ENCODE measurements at regions not wholly inside any gene's neighbourhood (a gene's known extent, or its start where the extent isn't known, plus 50 kb on each side); places are given as distances from the start of the nearest gene placed in this dataset.

DNA sequence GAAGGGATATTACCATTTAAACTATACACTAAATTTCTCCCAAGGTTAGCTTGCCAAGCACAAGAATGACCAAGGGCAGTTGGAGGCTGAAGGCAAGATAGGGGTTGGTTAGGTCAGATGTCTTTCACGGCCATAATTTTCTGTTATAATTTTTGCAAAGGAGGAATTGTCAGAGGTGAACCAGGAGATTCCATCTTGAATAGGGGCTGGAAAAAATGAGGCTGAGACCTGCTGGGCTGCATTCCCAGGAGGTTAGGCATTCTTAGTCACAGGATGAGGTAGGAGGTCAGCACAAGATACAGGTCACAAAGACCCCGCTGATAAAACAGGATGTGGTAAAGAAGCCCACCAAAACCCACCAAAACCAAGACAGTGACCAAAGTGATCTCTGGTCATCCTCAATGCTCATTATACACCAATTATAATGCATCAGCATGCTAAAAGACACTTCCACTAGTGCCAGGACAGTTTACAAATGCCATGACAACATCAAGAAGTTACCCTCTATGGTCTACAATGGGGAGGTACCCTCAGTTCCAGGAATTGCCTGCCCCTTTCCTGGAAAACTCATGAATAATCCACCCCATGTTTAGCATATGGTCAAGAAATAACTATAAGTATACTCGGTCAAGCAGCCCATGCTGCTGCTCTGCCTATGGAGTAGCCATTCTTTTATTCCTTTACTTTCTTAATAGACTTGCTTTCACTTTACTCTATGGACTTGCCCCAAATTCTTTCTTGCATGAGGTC is 371.8 kb upstream of the SULF2 start:
- DNase-seq (ENCODE audit: low read depth), result no peak

DNA sequence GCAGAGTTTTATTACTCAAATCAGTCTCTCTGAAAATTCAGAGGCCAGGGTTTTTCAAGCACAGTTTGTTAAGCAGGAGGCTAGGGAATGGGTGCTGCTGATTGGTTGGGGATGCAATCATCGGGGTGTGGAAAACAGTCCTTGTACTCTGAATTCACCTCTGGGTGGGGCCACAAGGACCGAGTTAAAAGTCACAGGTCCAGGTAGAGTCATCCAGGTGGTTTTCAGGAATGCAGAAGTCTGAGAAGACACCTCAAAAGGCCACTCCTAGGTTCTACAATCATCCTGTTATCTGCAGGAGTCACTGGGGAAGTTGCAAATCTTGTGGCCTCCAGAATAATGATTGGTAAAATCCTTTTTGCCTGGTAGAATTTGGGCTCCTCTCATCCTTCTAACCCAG is 371.2 kb upstream of the SULF2 start:
- DNase-seq (ENCODE audit: low read depth), result no peak

DNA sequence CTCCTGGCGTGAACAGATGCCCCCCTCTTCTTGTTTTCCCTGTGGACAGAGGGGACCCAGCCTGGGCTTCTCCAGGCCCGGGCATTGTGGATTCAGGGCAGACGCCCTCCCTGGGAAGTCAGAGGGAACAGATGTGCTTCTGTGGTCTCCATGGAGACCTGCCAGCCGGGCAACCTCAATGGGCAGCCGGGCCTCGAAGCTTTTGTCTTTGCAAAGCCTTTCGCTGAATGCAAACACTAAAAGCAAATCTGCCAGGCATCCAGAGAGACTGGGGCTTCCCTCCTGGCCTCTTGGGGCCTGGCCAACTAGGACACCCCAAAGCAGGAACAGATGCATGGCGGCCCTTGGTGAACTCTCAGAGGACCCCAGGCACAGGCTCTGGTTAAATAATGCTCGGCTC is 370.0 kb upstream of the SULF2 start:
- no peak for DNase-seq (ENCODE audit: low read depth)

DNA sequence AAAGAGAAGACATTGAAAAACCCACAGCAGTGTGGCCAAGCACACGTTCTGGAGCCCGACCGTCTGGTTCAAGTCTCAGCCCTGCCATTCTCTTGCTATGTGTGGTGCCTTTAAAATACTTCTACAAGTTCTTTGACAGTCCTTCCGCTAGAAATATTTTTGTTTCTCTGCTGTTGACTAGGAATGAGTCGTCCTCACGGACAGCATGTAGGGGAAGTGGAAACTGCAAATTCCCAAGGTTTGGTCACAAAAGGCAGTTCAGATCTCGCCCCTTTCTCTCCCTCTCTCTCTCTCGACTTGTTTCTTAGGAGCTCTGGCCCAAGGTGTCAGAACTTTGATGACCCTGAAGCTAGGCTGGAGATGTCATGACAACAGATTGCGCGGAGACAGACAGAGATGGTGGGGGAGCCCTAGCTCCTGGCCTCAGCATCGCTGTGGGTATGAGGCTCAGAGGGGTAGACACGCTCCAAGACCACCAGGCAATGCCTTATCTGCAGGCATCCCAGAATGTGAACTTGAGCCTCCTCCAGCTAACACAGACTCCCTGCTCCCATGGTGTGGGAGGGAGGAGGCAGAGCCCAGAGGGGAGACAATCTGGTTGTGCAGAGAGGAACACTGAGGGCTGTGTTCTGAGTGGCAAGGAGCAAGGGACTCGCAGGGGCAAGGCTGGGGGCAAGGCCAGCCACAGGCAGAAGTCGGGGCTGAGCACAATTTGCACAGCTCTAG is 368.9 kb upstream of the SULF2 start:
- DNase-seq (ENCODE audit: low read depth), result no peak

DNA sequence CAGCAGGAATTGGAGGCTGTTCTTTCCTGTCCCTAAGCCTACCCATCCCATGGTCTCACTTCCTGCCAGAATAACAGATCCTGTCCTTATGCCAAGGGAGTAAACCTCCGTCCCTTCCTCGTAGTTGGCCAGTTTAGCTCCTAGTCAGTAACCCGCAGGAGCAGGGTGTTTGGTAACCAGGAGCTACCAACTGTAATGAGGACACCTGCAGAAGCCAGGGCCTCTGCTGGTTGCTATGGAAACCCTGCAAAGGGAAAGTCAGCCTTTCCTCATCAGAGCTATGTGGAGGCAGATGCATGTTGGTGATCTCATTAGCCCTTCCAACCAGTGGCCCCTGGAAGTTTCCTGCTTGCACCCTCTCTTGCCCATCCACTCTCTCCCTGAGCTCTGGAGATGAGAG is 368.2 kb upstream of the SULF2 start:
- DNase-seq (ENCODE audit: low read depth), result peak; percentile 23

- no peak for DNase-seq (ENCODE audit: low read depth)
These were observed 367.8 kb upstream of the SULF2 start for GRCh38 chr20:48153103-48153502.

- no peak for DNase-seq (ENCODE audit: low read depth)
These were observed 365.3 kb upstream of the SULF2 start for GRCh38 chr20:48150568-48150967.

- DNase-seq (ENCODE audit: low read depth), result no peak
These were observed 364.6 kb upstream of the SULF2 start for GRCh38 chr20:48149902-48150301.

DNA sequence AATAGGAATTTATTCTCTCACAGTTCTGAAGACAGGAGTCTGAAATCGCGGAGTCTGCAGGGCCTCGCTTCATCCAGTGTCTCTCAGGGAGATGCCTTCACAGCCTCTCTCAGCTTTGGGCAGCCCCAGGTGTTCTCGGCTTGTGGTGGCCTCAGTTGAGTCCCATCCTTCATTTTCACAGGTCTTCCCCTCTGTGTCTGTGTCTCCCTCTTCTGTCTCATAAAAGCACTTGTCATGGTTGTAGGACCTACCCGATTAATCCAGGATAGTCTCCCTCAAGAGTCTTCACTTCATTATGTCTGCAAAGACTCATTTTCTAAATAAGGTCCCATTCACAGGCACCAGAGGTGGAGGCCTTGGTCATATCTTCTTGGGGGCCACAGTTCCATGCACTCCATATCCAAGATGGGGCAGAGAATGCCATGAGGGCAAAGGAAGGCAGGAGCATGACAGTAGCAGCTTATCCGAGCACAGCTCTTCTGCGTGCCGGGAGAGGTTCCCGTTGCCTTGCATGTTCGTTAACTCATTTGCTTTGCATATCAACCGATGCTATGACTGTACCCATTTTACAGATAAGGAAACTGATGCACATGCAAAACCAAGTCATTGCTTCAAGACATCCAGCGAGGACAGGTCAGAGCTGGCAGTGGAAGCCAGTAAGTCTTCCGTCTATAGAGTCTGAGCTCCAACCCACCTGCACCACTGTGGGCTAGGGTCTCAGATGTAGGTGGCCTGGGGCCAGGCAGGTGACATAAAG is 363.8 kb upstream of the SULF2 start:
- no peak for DNase-seq (ENCODE audit: low read depth)

DNA sequence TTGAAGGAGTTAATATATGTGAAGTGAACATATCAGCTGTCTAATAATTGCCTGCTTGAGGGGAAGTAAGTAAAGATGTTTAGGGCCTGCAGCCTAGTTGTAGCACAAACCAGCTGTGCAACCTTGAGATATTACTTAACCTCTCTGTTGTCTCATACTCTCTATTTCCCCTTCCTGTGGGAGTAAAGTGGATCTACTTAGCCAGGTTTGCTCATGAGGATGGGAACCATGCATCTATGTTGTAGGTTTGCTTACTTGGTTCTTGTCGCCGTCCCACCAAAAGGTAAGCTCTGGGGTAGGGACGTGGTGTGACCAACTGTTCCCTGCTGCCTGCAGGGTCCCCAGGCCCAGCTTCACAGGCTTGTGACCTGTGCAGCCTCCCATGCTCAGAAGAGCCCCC is 362.7 kb upstream of the SULF2 start:
- DNase-seq (ENCODE audit: low read depth), result no peak

- DNase-seq (ENCODE audit: low read depth), result no peak
These were observed 362.0 kb upstream of the SULF2 start for GRCh38 chr20:48147311-48147710.

GRCh38 chr20:48146877-48147276 is 361.6 kb upstream of the SULF2 start:
- DNase-seq (ENCODE audit: low read depth), result no peak

DNA sequence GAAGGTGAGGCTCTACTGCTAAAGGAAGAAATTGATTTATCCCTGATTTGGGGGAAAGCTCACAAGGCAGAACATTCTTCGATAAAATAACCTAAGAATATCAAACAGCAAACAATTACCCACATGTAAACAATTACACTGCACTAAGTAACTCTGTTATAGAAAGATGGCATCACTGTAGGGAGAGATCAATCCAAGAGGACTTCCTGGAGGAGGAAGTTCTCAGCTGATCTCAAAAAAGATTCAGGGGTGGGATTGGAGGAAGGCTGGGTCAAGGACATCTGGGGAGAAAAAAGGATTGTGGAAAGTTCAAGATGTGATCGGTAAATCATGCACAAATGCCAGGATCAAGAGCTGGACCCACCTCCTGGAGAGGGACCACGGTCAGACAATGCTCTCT is 361.0 kb upstream of the SULF2 start:
- no peak for DNase-seq (ENCODE audit: low read depth)

DNA sequence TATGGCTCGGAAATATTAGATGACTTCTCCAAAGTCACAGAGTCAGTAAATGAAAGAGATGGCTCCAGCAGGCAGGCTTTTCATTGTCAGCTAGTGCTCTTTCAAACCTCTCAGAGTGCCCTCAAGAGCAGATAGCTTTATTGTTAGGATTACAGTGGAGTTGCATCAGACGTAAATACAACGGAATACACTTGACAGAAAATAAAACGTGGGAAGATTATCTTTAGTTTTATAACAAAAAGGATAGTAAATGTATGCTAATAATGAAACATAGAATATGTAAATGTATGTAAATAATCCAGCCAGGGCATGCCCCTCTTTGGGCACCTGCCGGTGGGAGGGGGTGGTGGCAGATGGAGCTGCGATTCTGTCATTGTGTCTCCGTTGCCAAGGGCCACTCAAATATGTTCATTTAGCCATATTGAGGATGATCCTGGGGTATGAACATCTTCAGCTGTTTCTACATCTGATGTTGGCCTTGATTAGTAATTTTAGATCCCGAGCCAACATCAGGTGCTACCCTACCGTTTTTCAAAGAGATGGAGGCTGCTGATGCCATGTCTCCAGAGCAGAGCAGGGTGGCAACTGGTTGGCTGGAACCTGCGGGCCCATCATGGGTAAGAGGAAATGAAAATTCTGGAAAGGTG is 358.3 kb upstream of the SULF2 start:
- no peak for DNase-seq (ENCODE audit: low read depth)

DNA sequence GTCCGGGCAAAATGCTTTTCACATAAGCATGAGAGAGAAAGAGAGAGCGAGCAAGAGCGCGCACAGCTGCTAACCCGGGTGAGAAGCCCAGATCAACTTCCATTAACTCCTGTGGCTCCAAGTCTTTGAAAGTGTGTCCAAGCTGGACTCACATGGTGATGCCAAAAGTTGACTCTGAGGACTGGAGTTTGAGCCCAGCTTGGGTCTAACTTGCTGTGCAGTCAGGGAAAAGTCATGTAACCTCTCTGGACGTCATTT is 357.2 kb upstream of the SULF2 start:
- no peak for DNase-seq (ENCODE audit: low read depth)

- no peak for DNase-seq (ENCODE audit: low read depth)
These were observed 356.6 kb upstream of the SULF2 start for GRCh38 chr20:48141660-48142515.

- no peak for DNase-seq (ENCODE audit: low read depth)
These were observed 354.2 kb upstream of the SULF2 start for GRCh38 chr20:48139262-48140041.

DNA sequence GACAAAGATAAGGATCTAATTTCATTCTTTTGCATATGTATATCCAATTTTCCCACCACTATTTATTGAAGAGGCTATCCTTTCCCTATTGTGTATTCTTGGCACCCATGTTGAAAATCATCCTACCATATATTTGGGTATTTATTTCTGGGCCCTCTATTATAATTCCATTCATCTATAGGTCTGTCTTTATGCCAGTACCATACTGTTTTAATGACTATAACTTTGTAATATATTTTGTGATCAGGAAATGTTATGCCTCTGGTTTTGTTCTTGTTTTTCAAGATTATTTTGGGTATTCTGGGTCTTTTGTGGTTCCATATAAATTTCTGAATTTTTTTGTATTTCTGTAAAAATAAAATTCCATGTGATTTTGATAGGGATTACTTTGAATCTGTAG is 347.6 kb upstream of the SULF2 start:
- no peak for DNase-seq (ENCODE audit: low read depth)

- DNase-seq (ENCODE audit: low read depth), result no peak
These were observed 346.3 kb upstream of the SULF2 start for GRCh38 chr20:48131581-48131980.

- no peak for DNase-seq (ENCODE audit: low read depth)
These were observed 344.2 kb upstream of the SULF2 start for GRCh38 chr20:48129345-48129942.
